GM19467 (cell line): ENCODE measurements at regions not wholly inside any gene's neighbourhood (a gene's known extent, or its start where the extent isn't known, plus 50 kb on each side); places are given as distances from the start of the nearest gene placed in this dataset.
"Not testable (repeated sequence)": the region's sequence is repeated elsewhere in the genome, so short reads cannot be mapped to it uniquely, and the experiment has no call there.

Experiments
- ATAC-seq: cut with Tn5 transposase; IDR thresholded peaks from one replicate; pipeline ENCODE4 v1.9.1; 2021; ENCODE audit warnings: mild to moderate bottlenecking, moderate library complexity; ENCODE audit not compliant: unreplicated experiment

DNA sequence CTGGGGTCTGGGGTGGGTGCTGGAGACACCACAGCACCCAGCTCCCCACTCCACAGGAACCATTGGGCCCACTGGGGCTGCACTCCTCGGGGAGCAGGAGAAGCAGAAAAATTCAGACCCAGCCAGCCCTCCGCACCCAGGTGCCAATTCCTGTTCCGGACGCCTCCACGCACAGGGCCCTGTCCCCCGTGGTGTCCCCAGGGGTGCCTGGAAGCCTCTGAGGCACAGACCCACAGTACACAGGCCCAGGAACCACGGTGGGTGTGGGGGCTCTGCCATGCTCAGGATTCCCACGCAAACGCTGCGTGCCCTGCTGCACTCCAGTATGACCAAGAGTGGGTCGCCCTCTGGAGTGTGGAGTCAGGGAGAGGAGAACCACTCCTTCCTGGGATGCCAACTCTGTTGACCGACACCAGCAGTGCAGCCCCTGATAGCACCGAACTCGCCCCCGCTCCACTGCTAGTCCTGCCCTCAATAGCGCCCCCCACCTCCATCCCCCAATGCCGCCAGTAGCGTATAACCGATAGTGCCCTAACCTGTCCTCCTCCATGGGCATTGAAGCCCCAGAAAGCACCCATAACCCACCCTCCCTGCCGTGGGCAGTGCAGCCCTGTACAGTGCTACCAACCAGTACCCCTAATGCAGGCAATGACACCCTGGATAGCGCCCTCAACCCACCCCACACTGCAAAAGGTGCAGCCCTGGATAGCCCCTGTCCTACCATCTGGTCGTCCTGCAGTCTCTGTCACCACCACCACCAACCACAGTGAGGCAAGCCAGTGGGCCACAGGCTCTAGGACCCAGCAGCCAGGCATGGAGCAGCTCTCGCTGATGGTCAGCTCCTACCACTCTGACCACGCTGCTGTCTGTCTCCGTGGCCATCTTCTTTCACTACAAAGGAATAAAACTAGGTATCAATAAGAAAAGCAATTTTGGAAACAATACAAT is 2877.2 kb downstream of the RPIA start:
- not testable (repeated sequence) for ATAC-seq

DNA sequence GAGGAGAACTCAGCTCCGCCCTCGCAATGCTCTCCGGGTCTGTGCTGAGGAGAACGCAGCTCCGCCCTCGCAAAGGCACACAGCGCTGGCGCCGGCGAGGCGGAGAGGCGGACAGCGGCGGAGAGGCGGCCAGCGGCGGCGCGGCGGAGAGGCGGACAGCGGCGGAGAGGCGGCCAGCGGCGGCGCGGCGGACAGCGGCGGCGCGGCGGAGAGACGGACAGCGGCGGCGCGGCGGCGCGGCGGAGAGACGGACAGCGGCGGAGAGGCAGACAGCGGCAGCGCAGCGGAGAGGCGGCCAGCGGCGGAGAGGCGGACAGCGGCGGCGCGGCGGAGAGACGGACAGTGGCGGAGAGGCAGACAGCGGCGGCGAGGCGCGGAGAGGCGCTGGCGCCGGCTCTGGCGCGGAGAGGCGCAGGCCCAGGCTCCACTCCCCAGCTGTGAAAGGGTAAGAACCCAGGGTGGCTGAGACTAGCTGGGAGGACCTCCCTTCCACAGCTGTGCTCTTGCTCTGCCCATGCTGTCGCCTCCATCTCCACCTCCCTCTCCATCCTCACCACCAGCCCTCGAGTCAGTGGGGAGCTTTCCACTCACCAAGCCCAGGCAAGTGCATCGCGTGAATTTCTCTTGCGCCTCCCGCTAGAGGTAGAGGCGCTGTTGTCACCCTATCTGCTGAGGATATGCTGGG is 2879.9 kb downstream of the RPIA start:
- not testable (repeated sequence) for ATAC-seq

DNA sequence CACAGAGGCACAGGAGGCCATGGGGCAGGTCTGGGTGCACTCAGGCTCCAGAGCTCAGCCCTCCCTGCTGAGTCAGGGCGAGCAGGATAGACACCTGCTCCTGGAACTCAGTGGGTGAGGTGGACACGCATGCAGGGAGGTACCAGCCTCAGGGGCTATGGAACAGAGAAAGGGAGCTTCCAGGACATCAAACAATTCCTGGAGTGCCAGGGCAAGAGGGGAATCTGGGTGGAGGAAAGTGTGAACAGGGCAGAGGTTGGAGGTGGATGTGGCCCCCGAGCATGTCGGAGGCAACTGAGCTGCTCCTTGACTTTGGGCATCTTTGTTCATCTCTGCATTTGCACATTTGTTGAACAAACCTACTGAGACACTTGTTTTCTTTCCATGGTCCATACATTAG is 2881.5 kb downstream of the RPIA start:
- not testable (repeated sequence) for ATAC-seq

DNA sequence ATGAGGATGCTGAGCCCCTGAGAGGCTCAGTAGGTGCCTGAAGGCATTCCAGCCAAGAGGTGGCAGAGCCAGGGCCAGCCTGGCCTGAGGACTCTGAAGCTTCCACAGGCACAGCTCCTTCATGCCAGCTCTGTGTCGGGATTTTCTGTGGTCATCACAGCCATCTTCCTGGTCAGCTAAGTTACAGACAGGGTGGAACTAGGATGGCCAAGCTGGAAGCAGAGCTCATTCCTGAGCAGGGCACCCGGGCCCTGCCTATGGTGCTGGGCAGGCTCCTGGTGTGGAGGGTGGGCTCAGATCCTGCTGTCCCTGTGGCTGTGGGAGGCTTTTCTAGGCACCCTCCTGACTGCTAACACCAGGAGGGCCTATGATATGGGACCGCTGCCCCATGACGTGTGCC is 2882.3 kb downstream of the RPIA start:
- ATAC-seq = not testable (repeated sequence)

DNA sequence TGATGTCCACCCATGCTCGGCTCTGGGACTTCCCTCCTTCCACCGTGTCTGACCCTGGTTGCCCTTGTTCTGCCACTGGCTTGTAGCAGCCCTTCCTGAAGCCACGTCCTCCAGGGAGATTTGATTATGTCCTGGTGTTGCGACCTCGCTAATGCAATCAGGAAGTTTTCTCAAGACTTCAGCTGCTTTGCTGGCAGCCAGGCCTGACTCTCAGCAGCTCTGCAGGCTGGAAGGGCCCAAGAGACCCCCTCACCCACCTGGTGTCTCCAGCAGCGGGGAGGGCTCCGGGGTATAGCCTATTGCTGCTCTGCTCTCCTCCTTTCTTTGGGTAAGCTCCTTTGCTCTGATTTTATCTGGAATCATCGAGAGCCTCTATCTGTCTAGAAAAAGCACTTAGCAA is 2882.8 kb downstream of the RPIA start:
- ATAC-seq = not testable (repeated sequence)

DNA sequence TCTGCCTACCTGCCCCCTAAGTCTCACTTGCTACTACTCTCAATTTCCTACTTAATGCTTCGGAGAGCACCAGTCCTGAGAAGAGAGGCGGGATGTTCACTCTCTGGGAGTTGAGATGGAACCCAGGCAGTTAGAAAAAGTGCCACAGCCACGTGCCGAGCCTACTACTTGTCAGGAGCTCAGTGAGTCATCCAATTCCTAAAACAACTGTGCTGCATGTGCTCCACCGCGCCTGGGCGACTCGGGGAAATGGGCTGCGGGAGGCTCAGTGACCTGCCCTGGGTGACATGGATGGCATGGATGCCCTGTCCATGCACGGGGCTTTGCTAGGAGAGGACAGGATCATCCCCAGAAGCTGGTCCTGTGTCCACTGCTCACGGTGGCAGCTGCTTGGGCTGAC is 2884.2 kb downstream of the RPIA start:
- ATAC-seq = not testable (repeated sequence)

DNA sequence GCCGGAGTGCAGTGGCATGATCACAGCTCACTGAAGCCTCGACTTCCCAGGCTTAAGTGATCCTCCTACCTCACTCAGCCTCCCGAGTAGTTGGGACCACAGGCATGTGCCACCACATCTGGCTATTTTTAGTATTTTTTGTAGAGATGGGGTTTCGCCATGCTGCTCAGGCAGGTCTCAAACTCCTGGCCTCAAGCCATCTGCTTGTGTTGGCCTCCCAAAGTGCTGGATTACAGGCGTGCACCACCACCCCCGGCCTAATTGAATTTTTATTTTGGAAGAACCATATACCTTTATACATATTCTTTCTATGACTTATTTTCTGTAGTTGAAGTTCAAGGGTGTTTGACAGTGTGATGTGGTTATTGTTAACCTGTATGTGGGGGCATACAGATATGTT is 2885.9 kb downstream of the RPIA start:
- ATAC-seq = not testable (repeated sequence)

DNA sequence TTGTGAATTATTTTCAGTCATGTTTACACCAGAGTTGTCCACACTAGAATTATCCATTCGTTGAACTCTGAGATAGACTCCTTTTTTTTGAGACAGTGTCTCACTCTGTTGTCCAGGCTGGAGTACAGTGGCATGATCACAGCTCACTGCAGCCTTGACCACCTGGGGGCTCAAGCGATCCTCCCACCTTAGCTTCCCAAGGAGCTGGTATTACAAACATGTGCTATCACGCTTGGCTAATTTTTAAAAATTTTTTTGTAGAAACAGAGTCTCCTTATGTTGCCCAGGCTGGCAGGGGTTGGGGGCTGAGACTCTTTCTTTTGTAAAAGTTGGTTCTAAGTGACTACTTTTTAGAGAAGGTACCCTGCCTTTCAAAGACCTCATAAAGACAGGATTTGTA is 2887.2 kb downstream of the RPIA start:
- not testable (repeated sequence) for ATAC-seq

DNA sequence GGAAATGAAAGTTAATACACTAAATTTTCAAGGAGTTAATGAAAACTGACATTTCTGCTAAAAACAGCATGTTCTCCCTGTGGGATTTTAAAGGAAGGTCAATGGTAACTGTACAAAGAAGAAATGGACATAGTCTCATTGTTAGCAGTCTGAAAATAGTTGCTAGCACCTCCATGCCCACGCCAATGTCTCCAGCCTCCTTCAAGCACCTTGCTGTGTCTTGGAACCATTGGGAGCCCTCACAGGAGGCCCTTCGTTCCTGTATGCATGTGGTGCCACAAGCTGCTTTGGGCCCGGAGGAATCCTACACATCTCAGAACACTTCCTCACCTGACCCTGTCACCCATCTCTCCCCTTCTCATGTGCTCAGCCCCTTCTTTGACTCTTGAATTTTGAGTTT is 2888.1 kb downstream of the RPIA start:
- not testable (repeated sequence) for ATAC-seq

DNA sequence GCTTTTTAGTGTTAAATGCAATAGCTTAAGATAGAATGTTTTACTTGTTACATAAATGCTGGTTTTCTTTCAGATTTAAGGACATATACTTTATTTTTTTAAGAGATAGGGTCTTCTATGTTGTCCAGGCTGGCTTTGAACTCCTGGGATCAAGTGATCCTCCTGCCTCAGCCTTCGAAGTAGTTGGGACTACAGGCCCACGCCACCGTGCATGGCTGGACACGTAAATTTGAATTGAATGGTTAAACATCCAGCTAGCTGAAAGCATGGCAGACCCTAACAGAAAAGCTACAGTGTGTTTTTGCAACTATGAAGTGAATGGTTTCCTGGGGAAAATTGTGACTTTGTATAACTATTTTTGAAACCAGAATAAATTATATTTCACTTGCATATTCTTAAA is 2888.6 kb downstream of the RPIA start:
- ATAC-seq = not testable (repeated sequence)

DNA sequence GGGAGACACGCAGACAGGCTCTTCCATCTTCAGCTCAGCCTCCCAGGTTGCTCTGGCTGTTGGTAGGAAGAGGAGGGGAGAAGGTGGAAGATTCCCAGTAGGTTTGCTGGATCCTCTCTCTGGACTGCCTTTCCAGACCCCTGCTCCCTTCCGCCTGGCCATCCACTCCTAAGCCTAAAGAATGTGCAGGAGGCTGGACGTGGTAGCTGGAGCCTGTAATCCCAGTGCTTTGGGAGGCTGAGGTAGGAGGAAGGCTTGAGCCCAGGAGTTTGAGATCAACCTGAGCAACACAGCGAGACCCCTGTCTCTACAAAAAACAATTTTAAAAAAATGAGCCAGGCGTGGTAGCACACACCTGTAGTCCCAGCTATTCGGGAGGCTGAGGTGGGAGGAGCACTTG is 2895.6 kb downstream of the RPIA start:
- ATAC-seq = not testable (repeated sequence)

DNA sequence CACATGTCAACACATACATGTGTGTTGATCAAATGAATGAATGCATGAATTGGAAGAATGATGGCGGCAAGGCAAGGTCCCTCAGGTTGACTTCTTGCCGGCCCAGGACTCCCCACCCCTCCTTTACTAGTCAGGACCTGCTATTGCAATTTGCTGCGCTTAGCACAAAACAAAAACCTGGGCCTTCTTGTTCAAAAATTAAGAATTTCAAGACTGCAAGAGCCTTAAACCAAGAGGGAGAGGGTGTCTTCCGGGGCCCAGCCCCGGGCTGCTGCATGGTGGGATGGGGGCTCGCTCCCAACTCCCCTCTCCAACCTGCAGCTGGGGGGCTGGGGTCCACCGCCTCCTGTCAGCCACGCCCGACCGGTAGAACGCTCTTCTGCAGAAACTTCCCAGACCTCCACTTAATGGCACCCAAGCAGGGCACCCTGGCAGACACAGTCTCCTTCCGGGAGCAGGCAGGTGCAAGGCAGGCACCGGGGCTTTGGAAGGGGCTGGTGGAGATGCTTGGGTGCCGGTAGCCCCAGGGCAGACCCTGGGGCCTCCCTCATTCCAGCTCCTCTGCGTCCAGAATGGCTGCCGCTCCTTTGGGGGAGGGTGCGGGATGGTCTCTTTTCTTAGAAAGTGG is 2896.5 kb downstream of the RPIA start:
- ATAC-seq = not testable (repeated sequence)

DNA sequence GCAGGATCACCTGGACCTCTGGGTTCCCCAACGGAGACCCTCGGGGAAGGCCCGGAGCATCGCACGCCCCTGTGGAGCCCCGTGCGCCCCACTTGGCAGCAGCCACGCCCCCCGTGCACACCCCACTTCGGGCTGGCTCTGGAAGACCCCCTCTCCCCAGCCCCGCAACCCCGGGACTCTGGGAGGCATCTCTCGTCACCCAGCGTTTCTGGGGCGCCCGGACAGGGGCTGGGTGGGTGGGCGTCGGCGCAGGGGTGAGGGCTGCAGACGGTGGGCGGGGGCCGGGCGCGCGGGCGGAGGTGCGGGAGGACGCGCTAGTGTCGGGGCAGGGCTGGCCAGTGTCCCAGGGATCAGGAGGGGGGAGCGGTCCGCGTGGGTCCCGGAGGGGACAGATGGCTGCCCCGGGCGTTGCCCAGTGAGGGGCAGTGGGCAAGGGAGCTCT is 2897.3 kb downstream of the RPIA start:
- ATAC-seq = not testable (repeated sequence)

DNA sequence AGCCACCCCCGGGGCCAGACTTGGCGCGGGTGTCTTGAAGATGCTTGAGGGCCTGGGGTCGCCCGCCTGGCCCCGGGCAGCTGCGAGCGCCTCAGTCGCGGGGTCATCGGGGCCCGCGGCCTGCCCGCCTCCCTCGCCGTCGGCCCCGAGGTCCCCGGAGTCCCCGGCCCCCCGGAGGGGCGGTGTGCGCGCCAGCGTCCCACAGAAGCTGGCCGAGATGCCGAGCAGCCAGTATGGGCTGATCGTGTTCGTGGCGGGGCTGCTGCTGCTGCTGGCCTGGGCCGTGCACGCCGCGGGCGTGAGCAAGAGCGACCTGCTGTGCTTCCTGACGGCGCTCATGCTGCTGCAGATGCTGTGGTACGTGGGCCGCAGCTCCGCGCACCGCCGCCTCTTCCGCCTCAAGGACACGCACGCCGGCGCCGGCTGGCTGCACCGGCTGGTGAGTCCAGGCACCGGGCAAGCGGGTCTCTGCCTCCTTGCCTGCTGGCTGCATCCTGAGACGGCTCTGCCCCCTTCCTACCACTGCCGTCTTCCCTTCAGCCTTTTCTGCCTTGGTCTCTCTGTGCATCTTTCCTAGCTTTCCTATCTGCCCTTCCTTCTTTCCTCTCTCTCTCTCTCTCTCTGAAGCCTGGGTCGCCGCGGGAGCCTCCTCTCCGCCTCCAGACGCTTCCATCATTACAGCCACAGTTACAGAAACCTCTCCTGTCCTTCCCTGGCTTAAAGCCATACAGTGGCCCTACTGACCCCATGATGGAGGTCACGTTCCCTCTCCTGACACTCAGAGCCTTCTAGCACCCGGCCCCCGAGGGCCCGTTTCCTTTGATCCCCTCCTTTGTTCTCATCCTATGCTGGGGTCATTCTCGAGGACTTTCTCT is 2898.2 kb downstream of the RPIA start:
- not testable (repeated sequence) for ATAC-seq

DNA sequence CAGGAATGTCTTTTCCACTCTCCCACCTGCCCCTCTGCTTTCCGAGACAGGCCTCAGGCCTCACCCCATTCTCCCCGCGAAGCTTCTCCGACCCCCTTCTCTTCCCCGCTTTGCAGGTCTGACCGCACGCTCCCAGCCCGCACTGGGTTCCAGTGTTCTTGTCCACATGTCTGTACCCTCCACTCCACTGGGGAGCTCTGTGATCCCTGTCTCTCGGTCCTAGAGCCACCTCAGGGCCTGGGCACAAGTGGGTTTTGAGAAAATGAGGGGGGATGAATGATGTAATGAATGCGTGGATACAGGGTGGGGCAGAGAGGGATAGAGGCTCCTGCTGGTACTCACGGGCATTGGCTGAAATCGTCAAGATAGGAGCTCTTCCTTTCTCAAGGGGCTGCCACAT is 2898.9 kb downstream of the RPIA start:
- not testable (repeated sequence) for ATAC-seq

DNA sequence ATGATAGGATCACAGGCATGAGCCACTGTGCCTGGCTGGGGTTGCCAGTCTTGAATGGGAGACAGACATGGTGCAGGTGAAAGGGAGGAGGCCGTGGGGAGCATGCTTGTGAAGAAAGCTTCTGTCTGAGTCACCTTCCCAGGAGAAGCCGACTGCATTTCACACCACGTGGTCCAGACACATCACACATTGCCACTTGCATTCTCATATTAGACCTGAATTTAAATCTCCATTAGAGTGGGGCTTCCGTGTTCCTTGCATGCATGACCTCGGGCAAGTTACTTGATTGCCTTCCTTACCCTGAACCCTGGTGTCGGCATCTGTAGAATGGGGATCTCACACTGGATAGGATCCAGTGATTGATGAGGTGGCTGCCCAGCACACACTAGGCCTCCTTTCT is 2899.6 kb downstream of the RPIA start:
- ATAC-seq = not testable (repeated sequence)

DNA sequence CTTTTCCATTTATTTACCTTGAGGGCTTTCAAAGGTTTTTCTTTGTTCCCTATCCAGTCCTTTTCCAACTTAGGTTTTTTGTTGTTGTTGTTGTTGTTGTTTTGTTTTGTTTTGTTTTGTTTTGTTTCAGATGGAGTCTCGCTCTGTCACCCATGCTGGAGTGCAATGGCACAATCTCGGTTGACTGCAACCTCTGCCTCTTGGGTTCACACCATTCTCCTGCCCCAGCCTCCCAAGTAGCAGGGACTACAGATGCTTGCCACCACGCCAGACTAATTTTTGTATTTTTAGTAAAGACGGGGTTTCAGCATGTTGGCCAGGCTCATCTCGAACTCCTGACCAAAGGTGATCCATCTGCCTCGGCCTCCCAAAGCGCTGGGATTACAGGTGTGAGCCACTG is 2906.0 kb downstream of the RPIA start:
- not testable (repeated sequence) for ATAC-seq

DNA sequence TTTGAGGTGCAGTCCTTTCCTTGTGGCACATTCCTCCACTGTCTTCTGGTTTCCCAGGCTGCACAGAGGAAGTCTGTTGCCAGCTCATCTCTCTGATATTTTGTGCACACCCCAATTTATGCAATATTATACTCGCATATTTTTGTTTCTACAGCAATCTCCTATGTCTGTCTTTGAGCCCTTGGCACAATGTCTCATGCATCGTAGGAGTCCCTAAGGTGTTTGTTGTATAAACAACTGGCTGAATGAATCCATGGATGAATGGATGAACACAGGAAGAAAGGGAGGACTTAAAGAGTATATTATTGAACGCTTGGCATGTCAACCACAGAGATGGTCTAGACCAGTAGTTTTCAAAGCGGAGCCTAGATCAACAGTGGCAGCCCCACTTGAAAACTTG is 2907.0 kb downstream of the RPIA start:
- ATAC-seq = not testable (repeated sequence)

DNA sequence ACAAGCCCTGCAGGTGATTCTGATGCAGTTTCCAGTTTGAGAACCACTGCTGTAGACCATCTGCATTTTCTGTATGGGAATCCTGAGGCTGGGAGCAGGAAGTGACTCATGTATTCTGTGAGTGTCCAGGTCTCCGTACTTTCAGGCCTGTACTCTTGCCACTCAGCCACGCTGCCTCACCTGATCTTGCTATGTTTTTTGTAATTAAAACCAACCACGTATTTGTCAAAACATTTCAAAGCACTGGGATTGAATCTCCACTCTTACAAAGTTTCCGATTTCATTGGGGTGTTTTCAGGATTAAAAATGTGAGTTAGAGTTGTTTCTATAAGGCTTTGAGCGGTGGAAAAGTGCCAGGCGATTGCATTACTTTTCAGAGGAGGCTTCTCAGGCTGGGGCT is 2907.5 kb downstream of the RPIA start:
- not testable (repeated sequence) for ATAC-seq

DNA sequence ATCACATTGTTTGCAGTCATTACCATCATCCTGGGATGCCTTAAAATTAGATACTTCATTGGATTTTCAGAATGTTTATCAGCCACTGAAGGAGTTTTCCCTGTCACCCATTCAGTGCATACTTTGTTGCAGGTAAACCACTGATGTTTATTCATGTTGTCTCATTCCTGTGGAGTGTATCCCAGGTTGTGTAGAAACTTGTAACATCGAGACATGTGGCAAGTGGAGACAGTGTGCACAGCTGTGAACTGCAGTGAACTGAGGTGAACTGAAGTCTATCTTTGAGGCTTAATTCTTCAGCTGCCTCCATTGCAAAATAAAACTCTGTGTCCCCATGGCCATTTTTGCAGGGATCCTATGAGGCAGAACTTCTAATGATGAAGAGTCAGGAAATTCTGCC is 2911.4 kb downstream of the RPIA start:
- not testable (repeated sequence) for ATAC-seq
